ENCODE measurements at regions not wholly inside any gene's neighbourhood (a gene's known extent, or its start where the extent isn't known, plus 50 kb on each side); places are given as distances from the start of the nearest gene placed in this dataset.

- Histone ChIP-seq H3K9me3 (no peaks in the 10 kb centered on the region), H3K27me3 (ENCODE audit: insufficient read depth) (no peaks in the 10 kb centered on the region), H3K4me2 (no peak overlapping the region), H3K27ac (ENCODE audit: low read depth in 2 of 2, low read length in 1 of 2) (no peak overlapping the region), H3K9ac (no peak overlapping the region), H3K9me2 (no peaks in the 10 kb centered on the region), H4K20me1 (ENCODE audit: insufficient read depth) (no peaks in the 10 kb centered on the region), H3K79me2 (ENCODE audit: insufficient read depth) (no peaks in the 10 kb centered on the region), H3K36me3 (replicated peaks in 1 of 2; ENCODE audit: control insufficient read depth in 1 of 2, insufficient read depth in 2 of 2, low read length in 1 of 2) (no peaks in the 10 kb centered on the region), H2AFZ (ENCODE audit: low read depth) (no peak overlapping the region), H3K4me1 (ENCODE audit: control insufficient read depth in 1 of 2, insufficient read depth in 2 of 2, low read depth in 1 of 2, low read length in 1 of 2) (0 out of 4 replicates have a peak, but pooled peaks cover 0 to 6% of the 10 kb centered on the region in 2 experiments), H3K4me3 (ENCODE audit: low read depth in 2 of 2, low read length in 1 of 2) (no peak overlapping the region), H3F3A (replicated peaks; ENCODE audit: insufficient read depth) (no peaks in the 10 kb centered on the region)
- 66% methylated on average over 8 of the region's 10 CpGs for WGBS (ENCODE audit: low lambda C conversion rate)
- TF ChIP-seq ZBTB33 (IDR thresholded peaks at IDR 0.05; ENCODE audit: borderline replicate concordance, low read depth) (no peak), RFX5 (IDR thresholded peaks at IDR 0.05; ENCODE audit: low read length) (no peak), FOXM1 (IDR thresholded peaks at IDR 0.05; ENCODE audit: low read depth) (no peak), GABPA (IDR thresholded peaks at IDR 0.05; ENCODE audit: low read depth) (no peak), PBX3 (IDR thresholded peaks at IDR 0.05) (no peak), ELF1 (IDR thresholded peaks at IDR 0.05) (no peak), POLR2AphosphoS5 (IDR thresholded peaks at IDR 0.05; ENCODE audit: low read depth, low read length) (no peak), YY1 (IDR thresholded peaks at IDR 0.05; ENCODE audit: low read depth) (no peak), TEAD4 (IDR thresholded peaks at IDR 0.05; ENCODE audit: borderline replicate concordance, insufficient read depth) (no peak), SMC3 (IDR thresholded peaks at IDR 0.05; ENCODE audit: low read depth, low read length) (no peak), MXI1 (IDR thresholded peaks at IDR 0.05; ENCODE audit: low read depth, low read length) (no peak), GATA2 (CRISPR knock-in tag; IDR thresholded peaks at IDR 0.05) (no peak), TCF12 (IDR thresholded peaks at IDR 0.05) (no peak), NRF1 (IDR thresholded peaks at IDR 0.05; ENCODE audit: low read depth, low read length) (no peak), NFIC (IDR thresholded peaks at IDR 0.05; ENCODE audit: borderline replicate concordance) (no peak), MAX (IDR thresholded peaks at IDR 0.05; ENCODE audit: low read depth) (no peak)
- no peak for DNase-seq
- POLR2A ChIA-PET = no interaction called here
- CTCF ChIA-PET = no interaction called here
Observed at GRCh38 chr10:113317489-113317888, 235.4 kb upstream of the HABP2 start.

- H3K79me2 ChIP-seq (ENCODE audit: insufficient read depth) = no peaks in the 10 kb centered on the region
- no peaks in the 10 kb centered on the region for H3K36me3 ChIP-seq (replicated peaks in 1 of 2; ENCODE audit: control insufficient read depth in 1 of 2, insufficient read depth in 2 of 2, low read length in 1 of 2)
- no peak overlapping the region for H3K4me2 ChIP-seq
- ChIA-PET POLR2A (no interaction called here), CTCF (interaction anchor here (1.0 kb wide), 1 partner anchor 66 kb away, joined by 3 read pairs; no protein-coding TSS in a partner anchor)
- no peaks in the 10 kb centered on the region for H3K9me3 ChIP-seq
- TF ChIP-seq USF1 (IDR thresholded peaks at IDR 0.05; ENCODE audit: borderline replicate concordance, low read depth) = no peak
- TF ChIP-seq TEAD4 (IDR thresholded peaks at IDR 0.05; ENCODE audit: borderline replicate concordance, insufficient read depth) = no peak
- TF ChIP-seq NFIC (IDR thresholded peaks at IDR 0.05; ENCODE audit: borderline replicate concordance) = peak; percentile 30; the same call in 1 of the 2 replicates
- TF ChIP-seq MEF2A (IDR thresholded peaks at IDR 0.05; ENCODE audit: borderline replicate concordance, low read depth) = no peak
- DNase-seq = no peak
- peaks cover 2% of the 10 kb centered on the region for H3F3A ChIP-seq (replicated peaks; ENCODE audit: insufficient read depth)
- 54% methylated on average over 3 of the region's 3 CpGs for WGBS (ENCODE audit: low lambda C conversion rate)
- H3K27me3 ChIP-seq (ENCODE audit: insufficient read depth) = no peaks in the 10 kb centered on the region
- no peak overlapping the region for H3K27ac ChIP-seq (ENCODE audit: low read depth in 2 of 2, low read length in 1 of 2)
- no peak overlapping the region for H3K9ac ChIP-seq
- H3K4me1 ChIP-seq (ENCODE audit: control insufficient read depth in 1 of 2, insufficient read depth in 2 of 2, low read depth in 1 of 2, low read length in 1 of 2) = 0 out of 4 replicates have a peak, but pooled peaks cover 0 to 6% of the 10 kb centered on the region in 2 experiments
- H3K9me2 ChIP-seq = no peaks in the 10 kb centered on the region
- no peak overlapping the region for H3K4me3 ChIP-seq (ENCODE audit: low read depth in 2 of 2, low read length in 1 of 2)
- H4K20me1 ChIP-seq (ENCODE audit: insufficient read depth) = no peaks in the 10 kb centered on the region
- H2AFZ ChIP-seq (ENCODE audit: low read depth) = no peak overlapping the region
Observed at GRCh38 chr10:113319479-113319878, 233.4 kb upstream of the HABP2 start.
